ENCODE measurements at regions not wholly inside any gene's neighbourhood (a gene's known extent, or its start where the extent isn't known, plus 50 kb on each side); places are given as distances from the start of the nearest gene placed in this dataset.

DNA sequence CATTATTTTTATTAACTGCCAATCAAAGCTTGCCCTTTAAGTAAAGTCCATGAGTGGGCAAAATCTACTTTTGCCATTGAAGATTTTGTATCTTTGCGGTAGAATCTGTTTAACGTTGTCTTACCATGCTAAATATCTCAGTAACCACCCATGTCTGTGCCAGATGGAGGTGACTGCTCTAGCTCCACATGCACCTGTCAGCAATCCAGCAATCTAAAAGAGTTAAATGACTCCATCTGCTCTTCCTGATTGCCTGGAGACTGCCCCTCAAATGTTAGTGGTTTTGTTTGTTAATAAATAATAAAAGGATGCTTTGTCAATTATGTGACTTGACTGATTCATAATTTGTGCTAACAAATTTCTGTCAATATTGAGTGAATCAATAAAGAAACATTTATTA, 141.7 kb downstream of the RBM43 start:
- Mint-ChIP-seq H3K36me3 (ENCODE audit: low read depth) (no peaks in the 10 kb centered on the region), H3K27me3 (peaks cover 10% of the 10 kb centered on the region), H3K9me3 (no peaks in the 10 kb centered on the region), H3K4me3 (no peak overlapping the region), H3K27ac (no peak overlapping the region), H3K4me1 (no peaks in the 10 kb centered on the region)
- CTCF ChIA-PET = no interaction called here
- POLR2A ChIA-PET = no interaction called here
- no peak for DNase-seq

DNA sequence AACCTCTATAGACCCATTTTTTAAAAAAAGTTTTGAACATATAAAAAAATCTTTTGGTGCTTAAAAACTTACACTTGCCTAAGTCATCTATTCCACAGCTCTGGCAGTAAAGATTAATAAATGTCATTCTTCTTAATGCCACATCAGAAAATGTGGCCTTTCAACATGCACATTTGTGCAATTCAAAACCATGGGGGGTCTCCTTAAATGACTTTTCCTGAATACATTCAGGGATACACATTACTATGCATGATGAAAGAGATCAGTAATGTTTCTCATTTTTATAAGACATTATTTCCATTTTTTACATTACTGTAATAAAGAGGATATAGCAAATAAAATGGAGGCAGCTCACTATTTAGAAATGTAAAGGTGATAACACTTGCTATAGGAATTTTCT, 142.3 kb downstream of the RBM43 start:
- H3K9me3 Mint-ChIP-seq = no peaks in the 10 kb centered on the region
- H3K4me3 Mint-ChIP-seq = no peak overlapping the region
- no peak overlapping the region for H3K27ac Mint-ChIP-seq
- DNase-seq = no peak
- peaks cover 10% of the 10 kb centered on the region for H3K27me3 Mint-ChIP-seq
- ChIA-PET POLR2A (no interaction called here), CTCF (no interaction called here)
- H3K4me1 Mint-ChIP-seq = no peaks in the 10 kb centered on the region
- no peaks in the 10 kb centered on the region for H3K36me3 Mint-ChIP-seq (ENCODE audit: low read depth)

DNA sequence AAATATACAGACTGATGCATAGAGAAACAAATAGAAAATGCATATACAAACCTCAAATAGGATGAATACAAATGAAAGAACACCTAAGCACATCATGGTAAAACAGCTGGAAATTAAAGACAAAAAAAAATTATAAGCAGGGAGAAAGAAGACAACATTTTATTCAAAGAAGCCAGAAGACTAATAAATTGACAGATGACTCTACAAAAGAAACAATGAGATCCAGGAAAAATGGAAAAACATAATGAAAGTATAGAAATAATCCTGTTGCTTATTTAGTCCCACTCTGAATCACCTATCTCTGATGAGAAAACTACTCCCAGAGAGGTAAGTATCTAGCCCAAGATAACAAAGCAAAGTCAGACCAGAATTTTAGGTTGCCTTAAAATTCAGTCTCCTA, 143.4 kb downstream of the RBM43 start:
- H3K9me3 Mint-ChIP-seq = no peaks in the 10 kb centered on the region
- no peak for DNase-seq
- H3K27ac Mint-ChIP-seq = no peak overlapping the region
- no peaks in the 10 kb centered on the region for H3K4me1 Mint-ChIP-seq
- CTCF ChIA-PET = no interaction called here
- H3K36me3 Mint-ChIP-seq (ENCODE audit: low read depth) = no peaks in the 10 kb centered on the region
- H3K27me3 Mint-ChIP-seq = peaks cover 8% of the 10 kb centered on the region
- no peak overlapping the region for H3K4me3 Mint-ChIP-seq
- POLR2A ChIA-PET = no interaction called here

DNA sequence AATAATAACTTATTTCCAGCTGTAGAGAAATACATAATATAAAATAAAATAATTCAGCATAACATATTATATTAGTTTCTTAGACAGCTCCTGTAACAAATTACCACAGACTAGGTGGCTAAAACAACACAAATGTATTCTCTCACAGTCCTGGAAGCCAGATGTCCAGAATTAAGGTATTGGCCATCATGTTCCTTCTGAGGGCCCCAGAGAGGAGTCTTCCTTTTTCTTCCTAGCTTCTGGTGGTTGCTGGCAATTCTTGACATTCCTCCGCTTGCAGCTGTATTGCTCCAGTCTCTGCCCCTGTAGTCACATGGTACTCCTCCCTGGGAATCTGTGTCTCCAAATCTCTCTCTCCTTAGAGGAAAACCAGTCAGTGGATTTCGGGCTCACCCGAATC, 146.8 kb downstream of the RBM43 start:
- Mint-ChIP-seq H3K36me3 (ENCODE audit: low read depth) (no peaks in the 10 kb centered on the region), H3K4me1 (no peaks in the 10 kb centered on the region), H3K9me3 (no peaks in the 10 kb centered on the region), H3K27me3 (peaks cover 8% of the 10 kb centered on the region), H3K4me3 (no peak overlapping the region), H3K27ac (no peak overlapping the region)
- POLR2A ChIA-PET = no interaction called here
- CTCF ChIA-PET = no interaction called here
- no peak for DNase-seq

- Mint-ChIP-seq H3K27me3 (peaks cover 6% of the 10 kb centered on the region), H3K27ac (no peak overlapping the region), H3K9me3 (no peaks in the 10 kb centered on the region), H3K36me3 (ENCODE audit: low read depth) (no peaks in the 10 kb centered on the region), H3K4me3 (no peak overlapping the region), H3K4me1 (no peaks in the 10 kb centered on the region)
- ChIA-PET CTCF (no interaction called here), POLR2A (no interaction called here)
- no peak for DNase-seq
Measured at GRCh38 chr2:151113318-151113717, 148.3 kb downstream of the RBM43 start.

DNA sequence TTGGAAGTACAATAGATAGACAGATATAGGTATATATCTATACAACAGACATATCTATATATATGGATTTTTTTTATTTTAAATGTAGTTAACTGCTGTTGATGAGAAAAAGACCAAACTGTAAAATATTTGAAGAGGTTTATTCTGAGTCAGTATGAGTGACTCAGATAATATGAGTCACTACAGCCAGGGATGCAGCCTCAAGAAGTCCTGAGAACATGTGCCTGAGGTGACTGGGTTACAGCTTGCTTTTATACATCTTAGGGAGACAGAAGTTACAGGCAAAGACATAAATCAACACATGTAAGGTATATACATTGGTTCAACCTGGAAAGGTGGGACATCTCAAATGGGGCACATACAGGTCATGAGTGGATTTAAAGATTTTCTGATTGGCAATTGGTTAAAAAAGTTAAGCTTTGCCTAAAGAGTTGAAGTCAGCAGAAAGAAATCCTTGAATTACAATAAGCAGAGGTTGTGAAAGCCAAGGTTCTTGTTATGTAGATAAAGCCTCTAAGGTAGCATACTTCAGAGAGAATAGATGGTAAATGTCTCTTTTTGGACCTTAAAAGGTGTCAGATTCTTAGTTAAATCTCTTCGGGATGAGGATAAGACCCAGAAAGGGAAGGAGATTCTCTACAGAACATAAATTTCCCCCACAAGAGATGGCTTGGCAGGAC, 149.9 kb downstream of the RBM43 start:
- H3K9me3 Mint-ChIP-seq = no peaks in the 10 kb centered on the region
- DNase-seq = no peak
- no peaks in the 10 kb centered on the region for H3K4me1 Mint-ChIP-seq
- H3K27me3 Mint-ChIP-seq = peaks cover 3% of the 10 kb centered on the region
- no peaks in the 10 kb centered on the region for H3K36me3 Mint-ChIP-seq (ENCODE audit: low read depth)
- ChIA-PET POLR2A (no interaction called here), CTCF (no interaction called here)
- H3K4me3 Mint-ChIP-seq = no peak overlapping the region
- H3K27ac Mint-ChIP-seq = no peak overlapping the region

DNA sequence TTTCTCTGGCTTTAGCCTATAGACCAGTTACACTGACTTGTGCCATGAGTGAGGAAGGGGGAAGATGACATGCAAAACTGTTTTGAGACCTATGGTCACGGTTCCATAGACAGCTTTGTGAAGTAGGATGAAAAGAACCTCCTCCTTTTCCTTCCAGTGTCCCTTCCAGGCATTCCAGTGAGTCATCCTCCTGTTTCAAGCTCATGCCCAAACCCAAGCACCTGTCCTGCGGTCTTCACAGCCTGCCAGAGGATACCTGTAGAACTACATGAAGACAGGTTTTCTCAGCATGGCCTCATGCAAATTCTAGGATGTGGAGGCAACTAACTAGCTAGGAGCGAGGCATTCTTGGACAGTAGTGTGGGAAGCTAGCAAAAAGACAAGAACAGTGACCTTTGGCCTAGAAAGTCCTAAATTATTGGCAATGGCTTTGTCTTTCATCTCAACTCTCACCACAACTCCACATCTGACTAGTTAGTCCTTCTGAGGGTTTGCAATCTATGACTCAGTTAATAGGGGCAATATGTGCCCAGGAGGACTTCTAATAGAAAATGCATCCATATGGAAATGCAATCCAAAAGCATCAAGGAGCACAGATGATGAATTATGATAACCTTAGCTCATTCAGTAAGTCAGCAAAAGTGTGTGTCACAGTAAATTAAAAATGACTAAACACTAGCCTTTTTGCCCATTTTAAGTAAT, 154.7 kb downstream of the RBM43 start:
- Mint-ChIP-seq H3K4me3 (no peak overlapping the region), H3K36me3 (ENCODE audit: low read depth) (no peaks in the 10 kb centered on the region), H3K4me1 (no peaks in the 10 kb centered on the region), H3K27me3 (no peaks in the 10 kb centered on the region), H3K9me3 (no peaks in the 10 kb centered on the region), H3K27ac (no peak overlapping the region)
- ChIA-PET CTCF (no interaction called here), POLR2A (no interaction called here)
- DNase-seq = no peak

GRCh38 chr2:151103551-151103950, 158.1 kb downstream of the RBM43 start:
- Mint-ChIP-seq H3K4me3 (no peak overlapping the region), H3K4me1 (no peaks in the 10 kb centered on the region), H3K27me3 (no peaks in the 10 kb centered on the region), H3K36me3 (ENCODE audit: low read depth) (no peaks in the 10 kb centered on the region), H3K27ac (no peak overlapping the region), H3K9me3 (no peaks in the 10 kb centered on the region)
- ChIA-PET POLR2A (no interaction called here), CTCF (interaction anchor here (0.5 kb wide), 1 partner anchor 146 kb away, joined by 5 read pairs; no protein-coding TSS in a partner anchor)
- DNase-seq = no peak

- Mint-ChIP-seq H3K27me3 (no peaks in the 10 kb centered on the region), H3K9me3 (no peaks in the 10 kb centered on the region), H3K36me3 (ENCODE audit: low read depth) (no peaks in the 10 kb centered on the region), H3K27ac (no peak overlapping the region), H3K4me3 (no peak overlapping the region), H3K4me1 (no peaks in the 10 kb centered on the region)
- CTCF ChIA-PET = no interaction called here
- POLR2A ChIA-PET = no interaction called here
- DNase-seq = no peak
Measured at GRCh38 chr2:151102226-151102625, 159.4 kb downstream of the RBM43 start.

DNA sequence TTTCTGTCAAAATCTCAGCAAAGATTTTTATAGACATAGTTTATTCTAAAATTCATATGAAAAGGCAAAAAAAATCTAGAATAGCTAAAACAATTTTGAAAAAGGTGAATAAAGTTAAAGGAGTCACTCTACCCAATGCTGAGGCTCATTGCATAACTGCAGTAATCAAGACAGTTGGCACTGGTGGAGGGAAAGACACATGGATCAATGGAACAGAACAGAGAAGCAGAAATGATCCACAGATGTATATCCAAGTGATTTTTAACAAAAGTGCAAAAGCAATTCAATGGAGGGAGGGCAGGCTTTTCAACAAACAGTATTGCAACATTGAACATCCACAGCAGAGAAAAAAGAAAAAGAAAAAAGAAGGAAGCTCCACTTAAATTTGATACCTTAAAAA, 162.8 kb downstream of the RBM43 start:
- Mint-ChIP-seq H3K4me1 (no peaks in the 10 kb centered on the region), H3K27ac (no peak overlapping the region), H3K36me3 (ENCODE audit: low read depth) (no peaks in the 10 kb centered on the region), H3K9me3 (no peaks in the 10 kb centered on the region), H3K4me3 (no peak overlapping the region), H3K27me3 (peaks cover 5% of the 10 kb centered on the region)
- ChIA-PET POLR2A (no interaction called here), CTCF (interaction anchor here (0.7 kb wide), 1 partner anchor 231 kb away, joined by 3 read pairs; no protein-coding TSS in a partner anchor)
- no peak for DNase-seq

- no peak overlapping the region for H3K4me3 Mint-ChIP-seq
- CTCF ChIA-PET = interaction anchor here (0.8 kb wide), 1 partner anchor 141 kb away, joined by 3 read pairs; no protein-coding TSS in a partner anchor
Measured at GRCh38 chr2:151097895-151098294, 163.8 kb downstream of the RBM43 start.

DNA sequence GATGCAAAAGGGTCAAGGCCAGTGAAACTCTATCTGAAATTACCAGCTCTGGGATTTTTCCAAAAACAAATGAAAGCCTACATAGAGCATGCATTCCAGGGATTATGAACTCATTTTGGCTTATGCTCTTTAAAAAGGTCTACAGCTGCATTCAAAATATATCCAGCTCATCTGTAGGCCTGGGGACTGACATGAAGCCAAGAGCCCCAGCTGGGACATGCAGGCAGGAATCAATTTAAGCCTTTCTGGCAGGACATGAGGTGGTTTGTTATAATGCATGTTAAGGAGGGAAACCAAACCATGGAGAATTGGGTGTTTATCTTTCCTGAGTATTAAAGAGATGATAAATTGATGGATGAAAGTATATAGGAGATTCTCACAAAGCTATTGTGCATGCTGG, 164.5 kb downstream of the RBM43 start:
- H3K4me1 Mint-ChIP-seq = no peaks in the 10 kb centered on the region
- ChIA-PET POLR2A (no interaction called here), CTCF (interaction anchor here (0.5 to 0.8 kb wide), 2 partner anchors 91 to 142 kb away, joined by 3 to 4 read pairs; no protein-coding TSS in a partner anchor)
- no peaks in the 10 kb centered on the region for H3K9me3 Mint-ChIP-seq
- H3K27me3 Mint-ChIP-seq = peaks cover 5% of the 10 kb centered on the region
- no peak overlapping the region for H3K4me3 Mint-ChIP-seq
- no peak overlapping the region for H3K27ac Mint-ChIP-seq
- DNase-seq = no peak
- H3K36me3 Mint-ChIP-seq (ENCODE audit: low read depth) = no peaks in the 10 kb centered on the region

More at GRCh38 chr2:151097895-151098294, 163.8 kb downstream of the RBM43 start:
- POLR2A ChIA-PET = no interaction called here
- H3K9me3 Mint-ChIP-seq = no peaks in the 10 kb centered on the region
- no peaks in the 10 kb centered on the region for H3K36me3 Mint-ChIP-seq (ENCODE audit: low read depth)
- no peak for DNase-seq
- H3K4me1 Mint-ChIP-seq = no peaks in the 10 kb centered on the region
- peaks cover 5% of the 10 kb centered on the region for H3K27me3 Mint-ChIP-seq
- no peak overlapping the region for H3K27ac Mint-ChIP-seq

- POLR2A ChIA-PET = no interaction called here
- H3K9me3 Mint-ChIP-seq = no peaks in the 10 kb centered on the region
- H3K4me1 Mint-ChIP-seq = no peaks in the 10 kb centered on the region
- H3K27ac Mint-ChIP-seq = no peak overlapping the region
- no peak for DNase-seq
- CTCF ChIA-PET = no interaction called here
- H3K36me3 Mint-ChIP-seq (ENCODE audit: low read depth) = no peaks in the 10 kb centered on the region
- peaks cover 5% of the 10 kb centered on the region for H3K27me3 Mint-ChIP-seq
- H3K4me3 Mint-ChIP-seq = no peak overlapping the region
Measured at GRCh38 chr2:151096235-151096634, 165.4 kb downstream of the RBM43 start.

- no peaks in the 10 kb centered on the region for H3K4me1 Mint-ChIP-seq
- POLR2A ChIA-PET = no interaction called here
- no peak for DNase-seq
- H3K4me3 Mint-ChIP-seq = no peak overlapping the region
- no peaks in the 10 kb centered on the region for H3K36me3 Mint-ChIP-seq (ENCODE audit: low read depth)
- peaks cover 5% of the 10 kb centered on the region for H3K27me3 Mint-ChIP-seq
- H3K27ac Mint-ChIP-seq = no peak overlapping the region
- CTCF ChIA-PET = no interaction called here
- H3K9me3 Mint-ChIP-seq = no peaks in the 10 kb centered on the region
Measured at GRCh38 chr2:151095463-151095862, 166.2 kb downstream of the RBM43 start.

Data from activated CD4-positive, alpha-beta T cell treated with anti-CD3 and anti-CD28 coated beads, Interleukin-2, amount 10 ng/mL, durations not matched to agents 7 days and 5 days (primary cell).